Hippocampal formation (tissue), 2 donors: ENCODE measurements at regions not wholly inside any gene's neighbourhood (a gene's known extent, or its start where the extent isn't known, plus 50 kb on each side); places are given as distances from the start of the nearest gene placed in this dataset.
"Not testable (repeated sequence)": the region's sequence is repeated elsewhere in the genome, so short reads cannot be mapped to it uniquely, and the experiment has no call there.

Source experiments
- DNase-seq, 2 donors: peaks; one replicate each; lab custom pipeline; 2025; lab: John Stamatoyannopoulos, UW

DNA sequence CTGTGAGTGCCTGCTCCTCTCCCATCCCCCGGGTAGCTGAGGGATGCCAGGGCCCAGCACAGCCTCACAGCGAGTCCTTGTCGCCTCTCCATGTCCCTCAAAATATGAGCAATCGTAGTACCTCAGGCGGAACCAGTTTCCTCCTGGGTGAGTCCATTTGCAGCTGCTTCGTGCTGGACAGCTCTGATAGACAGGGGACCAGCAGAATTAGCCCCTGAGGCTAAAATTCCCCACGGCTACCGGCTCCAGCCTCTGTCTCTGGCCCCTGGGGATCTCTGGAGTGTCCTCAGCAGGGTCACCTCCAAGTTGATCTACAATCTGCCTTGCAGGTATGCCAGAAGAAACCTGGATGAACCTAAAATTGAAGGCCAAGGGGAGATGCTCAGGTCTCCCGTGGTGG is 115.8 kb upstream of the FBXL7 start:
- no peak for DNase-seq

DNA sequence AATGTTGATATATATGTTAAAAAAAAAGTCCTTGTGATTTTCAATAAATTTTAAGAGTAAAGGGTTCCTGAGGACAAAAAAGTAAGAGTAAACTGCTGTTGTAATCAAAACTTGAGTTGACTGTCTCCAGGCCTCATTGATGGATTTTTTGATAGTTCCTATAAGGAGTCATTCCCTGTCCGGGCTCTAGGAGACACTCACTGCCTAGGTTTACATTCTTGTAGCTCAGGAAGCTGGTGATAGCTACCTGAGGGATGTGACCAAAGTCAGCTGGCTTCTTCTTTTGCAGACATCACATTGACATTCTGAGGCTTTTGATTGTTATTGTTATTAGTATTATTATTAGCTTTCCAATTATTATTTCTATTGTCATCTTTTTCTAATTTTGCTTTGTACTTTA is 116.5 kb upstream of the FBXL7 start:
- DNase-seq: peak in 1 of 2 donors; percentile 6

DNA sequence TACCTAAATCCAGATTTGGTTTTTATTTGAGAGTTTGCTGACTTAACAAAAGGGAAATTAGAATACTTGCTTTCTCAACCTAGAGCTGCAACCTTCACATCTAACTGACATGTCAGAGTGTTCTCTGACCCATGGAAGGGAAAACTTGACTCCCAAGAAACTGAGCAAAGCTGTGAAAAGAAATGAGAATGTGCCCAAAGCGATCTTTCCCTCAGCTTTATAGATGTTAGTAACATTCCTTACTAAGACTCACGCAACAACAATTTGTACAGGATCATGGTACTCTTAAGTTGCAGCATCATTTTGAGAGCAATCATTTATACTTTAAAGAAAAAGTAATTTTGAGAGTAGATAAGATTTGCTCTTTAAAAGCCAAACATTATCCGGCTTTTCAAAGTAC is 117.0 kb upstream of the FBXL7 start:
- DNase-seq: no peak

DNA sequence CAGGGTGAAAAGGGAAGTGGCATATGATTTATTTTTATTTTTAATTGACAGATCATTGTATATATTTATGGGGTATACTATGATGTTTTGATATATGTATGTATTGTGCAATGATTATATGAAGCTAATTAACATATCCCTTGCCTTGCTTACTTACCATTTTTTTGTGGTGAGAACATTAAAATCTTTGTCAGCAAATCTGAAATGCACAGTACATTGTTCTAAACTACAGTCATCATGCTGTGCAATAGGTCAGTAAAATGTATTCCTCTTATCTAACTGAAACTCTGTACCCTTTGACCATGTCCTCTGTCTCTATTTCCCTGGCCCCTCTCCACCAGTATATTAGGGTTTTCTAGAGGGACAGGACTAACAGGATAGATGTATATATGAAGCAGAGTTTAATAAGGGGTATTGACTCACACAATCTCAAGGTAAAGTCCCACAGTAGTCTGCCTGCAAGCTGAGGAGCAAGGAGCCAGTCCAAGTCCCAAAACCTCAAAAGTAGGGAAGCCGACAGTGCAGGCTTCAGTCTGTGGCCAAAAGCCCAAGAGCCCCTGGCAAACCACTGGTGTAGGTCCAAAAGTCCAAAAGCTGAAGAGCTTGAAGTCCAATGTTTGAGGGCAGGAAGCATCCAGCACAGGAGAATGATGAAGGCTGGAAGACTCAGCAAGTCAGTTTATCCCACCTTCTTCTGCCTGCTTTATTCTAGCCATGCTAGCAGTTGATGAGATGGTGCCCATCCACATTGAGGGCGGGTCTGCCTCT is 122.2 kb upstream of the FBXL7 start:
- DNase-seq: no peak

DNA sequence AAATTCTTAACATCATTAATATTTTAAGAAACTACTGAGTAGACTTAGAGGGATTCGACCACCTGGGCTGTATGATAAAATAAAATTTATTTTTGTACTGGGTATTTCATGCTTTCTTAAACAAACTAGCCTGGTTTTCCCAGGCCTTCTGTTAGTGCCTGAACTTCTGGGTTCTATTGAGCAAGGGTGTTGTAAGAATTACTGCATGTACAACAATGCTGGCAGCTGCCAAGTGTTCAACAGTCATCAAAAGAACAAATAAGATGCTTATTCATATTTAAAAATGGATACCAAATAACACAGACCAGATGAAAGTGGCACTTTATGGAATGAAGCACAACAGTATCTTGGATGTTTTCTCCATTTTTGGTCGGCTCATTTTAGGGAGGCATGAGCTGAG is 123.2 kb upstream of the FBXL7 start:
- no peak for DNase-seq

DNA sequence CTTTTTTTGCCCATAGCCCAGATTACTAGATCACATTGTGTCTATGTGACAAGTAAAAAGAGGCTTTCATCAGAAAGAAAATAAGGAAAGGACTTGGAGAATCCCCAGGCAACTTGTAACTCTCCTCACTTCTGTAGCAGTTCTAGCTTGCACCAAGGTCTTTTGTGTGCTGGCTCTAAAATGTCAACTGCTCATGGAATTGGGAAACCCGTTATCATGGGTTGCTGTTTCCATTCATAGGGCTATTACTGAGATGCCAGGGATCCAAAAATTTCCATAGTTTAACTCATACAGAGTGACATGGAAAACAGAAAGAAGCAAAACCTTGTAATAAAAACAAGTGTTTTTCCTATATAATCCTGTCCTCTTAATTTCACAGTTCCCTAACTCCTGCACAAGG is 123.9 kb upstream of the FBXL7 start:
- DNase-seq: no peak

DNA sequence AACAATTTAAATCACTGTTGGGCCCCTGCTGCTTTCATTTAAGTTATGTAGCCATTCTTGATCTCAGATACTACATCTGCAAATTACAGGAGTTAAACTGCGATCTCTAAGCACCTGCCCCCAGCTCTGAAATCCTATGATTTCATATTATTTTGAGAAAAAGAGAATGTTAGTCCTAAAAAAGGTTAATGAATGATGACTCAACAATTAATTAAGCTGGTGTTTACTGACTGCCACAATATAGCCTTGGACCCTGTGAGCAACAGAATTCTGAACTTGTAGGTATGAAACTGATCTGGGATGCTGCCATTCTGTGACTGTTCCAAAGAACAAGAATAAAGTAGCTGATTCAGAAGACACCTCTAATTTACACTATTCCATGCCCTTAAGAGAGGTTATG is 124.4 kb upstream of the FBXL7 start:
- no peak for DNase-seq

DNA sequence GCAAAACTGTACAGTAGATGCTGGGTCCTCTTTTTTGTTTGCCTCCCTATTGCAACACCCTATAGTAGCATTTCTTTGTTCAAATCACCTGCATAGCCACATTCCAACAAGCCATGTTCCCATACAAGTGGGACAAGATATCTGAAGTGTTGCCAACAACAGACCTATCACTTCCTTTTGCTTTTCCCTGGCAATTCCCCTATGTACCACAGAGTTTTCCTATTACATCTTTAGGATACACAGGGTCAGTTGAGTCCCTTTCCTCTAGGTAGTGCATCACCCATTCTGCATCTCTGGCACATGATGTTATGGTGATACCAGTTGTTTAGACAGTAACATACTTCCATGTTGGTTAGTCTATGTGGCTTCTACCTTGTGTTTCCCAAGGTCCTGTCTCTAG is 125.1 kb upstream of the FBXL7 start:
- no peak for DNase-seq

DNA sequence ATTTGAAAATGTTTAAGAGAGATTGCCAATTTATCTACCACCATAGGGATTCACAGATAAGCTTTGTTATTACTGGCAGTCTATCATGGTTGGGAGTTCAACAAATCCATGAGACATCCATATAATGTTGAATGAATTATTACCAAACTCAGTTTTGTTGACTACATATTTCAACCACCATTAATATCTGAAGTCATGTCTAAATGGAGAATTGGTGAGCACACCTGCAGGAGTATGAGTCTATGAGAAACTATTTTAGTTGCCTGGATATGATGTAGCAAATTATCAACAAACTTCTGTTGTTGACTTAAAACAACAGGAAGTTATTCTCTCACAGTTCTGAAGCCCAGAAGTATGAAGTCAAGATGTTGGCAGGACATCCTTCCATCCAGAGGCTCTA is 126.8 kb upstream of the FBXL7 start:
- no peak for DNase-seq

DNA sequence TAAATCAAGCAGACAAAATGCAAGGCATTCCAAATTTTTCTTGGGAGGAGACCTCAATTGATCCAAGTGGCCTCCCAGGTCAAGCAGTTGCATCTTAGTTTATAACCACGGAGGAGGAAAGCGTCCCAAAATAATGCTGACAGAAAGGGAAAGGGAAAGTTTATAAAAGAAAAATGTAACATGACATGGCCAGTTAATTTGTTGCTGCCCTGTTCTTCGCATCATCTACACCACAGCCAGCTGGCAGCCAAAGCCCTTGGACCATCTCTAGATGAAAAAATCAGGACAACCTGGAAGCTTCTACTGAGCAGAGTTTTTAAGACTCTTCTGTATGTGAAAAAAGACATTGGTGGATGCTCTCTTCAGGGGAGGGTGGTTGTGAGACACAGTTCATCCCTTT is 128.8 kb upstream of the FBXL7 start:
- DNase-seq: no peak

DNA sequence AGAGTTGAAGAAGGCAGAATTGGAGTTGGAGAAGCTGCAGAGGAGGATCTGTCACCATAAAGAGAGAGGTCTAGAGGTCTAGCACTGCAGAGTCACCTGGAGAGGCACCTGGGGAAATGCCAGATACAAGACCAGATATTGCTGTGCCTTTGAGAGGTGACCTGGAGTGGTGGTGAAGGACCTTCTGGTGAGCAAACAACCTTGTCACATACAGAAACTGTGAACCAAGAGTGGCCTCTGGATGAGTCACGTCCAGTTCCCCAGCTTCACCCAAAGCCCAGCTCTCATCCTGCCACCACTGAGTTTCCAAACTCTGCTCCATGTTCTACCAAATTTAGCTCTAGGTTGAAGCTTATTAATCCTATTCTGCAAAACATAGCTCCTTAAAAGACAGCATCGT is 131.1 kb upstream of the FBXL7 start:
- DNase-seq: no peak

DNA sequence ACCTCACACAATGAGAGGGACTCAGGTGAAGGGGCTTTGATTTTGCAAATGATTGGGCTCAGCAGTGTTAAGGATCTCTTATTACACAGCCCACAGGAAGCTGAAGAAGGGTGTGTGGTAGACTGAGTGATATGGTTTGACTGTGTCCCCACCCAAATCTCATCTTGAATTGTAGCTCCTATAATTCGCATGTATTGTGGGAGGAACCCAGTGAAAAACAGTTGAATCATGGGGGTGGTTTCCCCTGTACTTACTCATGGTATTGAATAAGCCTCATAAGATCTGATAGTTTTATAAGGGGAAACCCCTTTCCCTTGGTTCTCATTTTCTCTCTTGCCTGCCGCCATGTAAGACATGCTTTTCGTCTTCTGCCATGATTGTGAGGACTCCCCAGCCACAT is 132.5 kb upstream of the FBXL7 start:
- DNase-seq: no peak

DNA sequence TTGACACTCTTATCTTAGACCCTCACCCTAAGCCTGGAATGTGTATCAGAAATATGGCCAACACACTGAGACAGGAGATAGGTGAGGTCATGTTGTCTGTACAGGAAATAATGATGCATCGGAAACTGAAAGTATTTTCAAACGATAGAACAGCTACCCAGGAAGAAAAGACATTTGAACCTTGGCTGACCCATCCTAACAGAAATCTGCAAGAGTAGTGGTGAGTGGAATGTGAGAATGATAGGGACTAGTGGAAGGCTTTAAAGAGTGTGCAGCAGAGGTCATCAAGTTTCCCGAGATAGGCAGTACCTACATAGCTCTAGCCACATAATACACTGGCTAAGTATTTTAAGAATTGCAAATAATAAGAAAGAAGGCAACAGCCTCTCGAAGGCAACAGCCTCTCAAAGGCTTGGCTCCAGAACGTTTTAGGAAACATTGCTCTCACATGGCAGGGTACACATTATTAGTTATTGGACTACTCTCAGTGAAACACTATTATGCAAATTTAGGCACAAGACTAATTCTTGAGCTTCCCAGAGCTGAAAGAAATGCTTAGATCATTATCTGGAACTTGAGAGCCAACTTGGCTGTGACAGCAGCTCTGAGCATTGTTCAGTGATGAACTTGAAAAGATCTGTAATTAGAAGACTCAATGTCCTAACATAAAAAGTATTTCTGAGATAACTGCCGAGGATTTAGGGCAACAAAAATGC is 133.1 kb upstream of the FBXL7 start:
- peak in 1 of 2 donors; percentile 45 for DNase-seq

DNA sequence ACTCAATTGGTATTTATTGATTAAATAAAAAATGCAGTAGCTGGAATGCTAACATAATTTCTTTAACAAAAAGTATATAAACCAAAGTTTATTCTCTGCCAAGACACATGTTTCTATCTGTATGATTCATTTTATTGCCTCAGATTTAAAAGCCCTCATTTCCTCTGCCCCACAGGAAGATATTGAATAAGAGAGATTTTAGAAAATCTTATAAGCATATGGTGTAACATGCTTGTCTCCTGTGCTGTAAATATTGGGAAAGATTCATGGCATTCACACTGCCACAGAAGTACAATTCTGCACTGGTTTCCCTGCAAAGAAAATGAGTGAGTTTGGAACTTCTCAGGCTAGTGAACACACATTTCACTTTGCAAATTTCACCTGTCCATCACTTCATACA is 134.9 kb upstream of the FBXL7 start:
- no peak for DNase-seq

DNA sequence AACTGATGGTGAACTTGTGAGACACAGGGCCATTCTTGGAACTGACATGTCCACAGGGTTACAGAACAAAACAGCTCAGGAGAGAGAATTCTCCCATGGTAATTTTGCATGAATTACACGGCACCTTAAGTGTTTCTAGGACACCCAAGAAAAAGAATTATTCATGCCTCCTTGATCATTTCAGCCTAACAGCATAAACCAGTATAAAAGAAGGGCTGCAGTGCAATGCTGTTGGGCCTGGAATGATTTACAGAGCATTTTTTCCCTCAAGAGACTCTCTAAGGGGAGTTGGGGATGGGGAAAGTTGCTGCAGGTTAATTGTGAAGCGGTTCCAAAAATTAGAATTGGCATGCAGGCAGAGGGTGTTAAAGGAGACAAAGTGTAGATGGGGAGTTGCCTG is 136.4 kb upstream of the FBXL7 start:
- no peak for DNase-seq

DNA sequence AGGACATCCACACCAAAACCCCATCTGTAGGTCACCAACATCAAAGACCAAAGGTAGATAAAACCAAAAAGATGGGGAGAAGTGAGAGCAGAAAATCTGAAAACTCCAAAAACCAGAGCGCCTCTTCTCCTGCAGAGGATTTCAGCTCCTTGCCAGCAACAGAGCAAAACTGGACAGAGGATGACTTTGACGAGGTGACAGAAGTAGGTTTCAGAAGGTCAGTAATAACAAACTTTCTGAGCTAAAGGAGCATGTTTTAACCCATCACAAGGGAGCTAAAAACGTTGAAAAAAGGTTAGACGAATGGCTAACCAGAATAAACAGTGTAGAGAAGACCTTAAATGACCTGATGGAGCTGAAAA is 142.9 kb upstream of the FBXL7 start:
- not testable (repeated sequence) for DNase-seq

DNA sequence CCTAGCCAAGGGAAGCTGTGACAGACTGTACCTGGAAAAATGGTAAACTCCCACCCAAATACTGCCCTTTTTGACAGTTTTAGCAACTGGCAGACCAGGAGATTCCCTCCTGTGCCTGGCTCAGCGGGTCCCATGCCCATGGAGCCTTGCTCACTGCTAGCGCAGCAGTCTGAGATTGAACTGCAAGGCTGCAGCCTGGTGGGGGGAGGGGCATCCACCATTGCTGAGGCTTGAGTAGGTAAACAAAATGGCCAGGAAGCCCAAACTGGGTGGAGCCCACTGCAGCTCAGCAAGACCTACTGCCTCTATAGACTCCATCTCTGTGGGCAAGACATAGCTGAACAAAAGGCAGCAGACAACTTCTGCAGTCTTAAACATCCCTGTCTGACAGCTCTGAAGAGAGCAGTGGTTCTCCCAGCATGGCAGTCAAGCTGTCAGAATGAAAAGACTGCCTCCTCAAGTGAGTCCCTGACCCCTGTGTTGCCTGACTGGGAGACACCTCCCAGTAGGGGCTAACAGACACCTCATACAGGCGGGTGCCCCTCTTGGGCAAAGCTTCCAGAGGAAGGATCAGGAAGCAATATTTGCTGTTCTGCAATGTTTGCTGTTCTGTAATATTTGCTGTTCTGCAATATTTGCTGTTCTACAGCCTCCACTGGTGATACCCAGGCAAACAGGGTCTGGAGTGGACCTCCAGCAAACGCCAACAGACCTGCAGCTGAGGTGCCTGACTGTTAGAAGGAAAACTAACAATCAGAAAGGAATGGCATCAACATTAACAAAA is 143.5 kb upstream of the FBXL7 start:
- not testable (repeated sequence) for DNase-seq

DNA sequence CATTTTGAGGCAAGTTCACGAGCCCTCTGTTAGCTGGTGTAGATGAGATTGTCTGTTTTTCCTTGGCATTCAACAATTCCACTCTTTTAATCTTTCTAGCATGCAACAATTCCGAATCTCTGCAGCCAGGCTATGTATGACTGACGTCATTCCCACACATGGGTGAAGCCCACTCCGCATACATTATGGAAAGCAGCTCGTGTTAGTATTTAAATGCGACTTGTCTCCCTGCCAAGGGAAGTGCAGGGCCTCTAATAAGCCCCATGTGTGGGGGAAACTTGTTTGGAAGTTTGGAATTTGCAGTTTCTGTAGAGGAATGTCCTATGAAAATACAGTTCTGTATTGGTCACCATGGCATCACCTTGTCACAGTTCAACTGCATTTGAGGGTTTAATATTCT is 146.0 kb upstream of the FBXL7 start:
- no peak for DNase-seq

DNA sequence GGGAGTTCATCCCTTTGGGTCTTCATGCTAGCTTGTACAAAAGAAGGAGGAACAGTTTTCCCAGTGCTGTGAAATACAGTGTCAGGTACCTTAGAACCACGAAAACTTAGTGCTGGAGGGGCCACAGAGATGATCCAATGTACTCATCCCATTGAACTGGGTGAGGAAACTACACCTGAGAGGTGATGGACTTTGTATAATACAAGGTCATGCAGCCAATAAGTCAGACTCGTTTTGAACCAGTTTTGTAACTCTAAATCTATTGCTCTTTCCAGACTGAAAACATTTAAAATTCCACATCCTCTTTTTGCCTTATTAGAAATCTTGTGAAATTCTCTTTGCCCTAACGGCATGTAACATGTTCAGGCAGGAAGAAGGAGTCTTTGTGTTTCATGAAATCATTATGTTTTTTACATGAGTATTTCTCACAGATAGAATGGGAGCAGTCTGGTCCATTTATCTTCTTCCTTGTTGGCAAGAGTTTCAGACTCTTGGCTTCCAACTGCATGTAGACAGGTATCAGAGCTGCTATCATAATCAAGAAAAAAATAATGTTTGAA is 146.8 kb upstream of the FBXL7 start:
- no peak for DNase-seq

DNA sequence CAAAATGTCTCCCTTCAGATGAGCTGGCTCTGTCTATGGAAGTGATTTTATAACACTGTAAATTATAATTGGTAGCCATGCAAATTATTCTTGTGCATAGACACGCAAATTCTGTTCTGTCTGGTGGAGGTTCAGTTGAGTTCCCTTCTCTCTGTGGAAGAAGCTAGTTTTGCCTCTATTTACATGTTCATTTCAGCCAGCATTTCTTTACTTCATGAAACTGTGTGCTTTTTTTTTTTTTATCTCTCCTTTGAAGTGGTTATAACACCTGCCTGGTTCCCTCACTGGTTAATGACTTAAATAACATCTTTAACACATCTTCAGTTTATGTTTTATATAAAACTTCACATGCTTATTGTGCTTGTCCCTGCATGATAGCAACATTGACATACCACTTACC is 149.4 kb upstream of the FBXL7 start:
- no peak for DNase-seq

DNA sequence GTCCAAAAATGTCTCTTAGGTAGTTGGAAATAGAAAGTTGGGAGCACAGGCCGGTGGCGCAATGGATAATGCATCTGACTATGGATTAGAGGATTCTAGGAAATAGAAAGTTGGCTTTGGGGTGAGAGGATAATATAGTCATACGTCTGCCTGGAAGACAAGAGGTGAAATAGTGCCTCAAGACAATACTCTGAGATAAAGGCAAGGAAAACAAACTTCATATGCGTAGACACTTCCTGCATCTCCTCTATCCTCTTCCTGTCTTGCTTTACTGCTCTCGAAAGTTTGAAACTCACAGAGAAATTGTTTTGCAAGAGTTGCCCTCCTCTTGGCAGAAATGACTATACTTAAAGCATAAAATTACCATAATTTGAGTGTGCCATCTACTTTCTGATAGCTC is 153.2 kb upstream of the FBXL7 start:
- DNase-seq: no peak

DNA sequence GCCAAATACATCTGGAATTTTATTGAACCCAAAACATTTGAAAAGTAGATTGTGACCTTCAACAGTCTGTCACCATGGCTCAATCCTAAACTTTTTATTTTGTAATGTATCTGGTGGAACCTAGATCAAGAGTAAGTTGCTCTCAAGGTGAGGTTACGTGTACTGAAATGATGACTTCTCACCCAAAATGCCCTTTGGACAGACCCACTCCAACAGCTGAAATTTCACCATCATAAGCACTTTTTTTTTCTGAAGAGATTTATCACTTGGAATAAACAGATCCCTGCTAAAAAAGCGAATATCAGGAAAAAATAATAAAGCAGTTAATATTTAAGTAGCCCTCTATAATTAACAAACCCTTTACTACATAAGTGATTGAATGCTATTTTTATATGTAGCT is 155.0 kb upstream of the FBXL7 start:
- no peak for DNase-seq

DNA sequence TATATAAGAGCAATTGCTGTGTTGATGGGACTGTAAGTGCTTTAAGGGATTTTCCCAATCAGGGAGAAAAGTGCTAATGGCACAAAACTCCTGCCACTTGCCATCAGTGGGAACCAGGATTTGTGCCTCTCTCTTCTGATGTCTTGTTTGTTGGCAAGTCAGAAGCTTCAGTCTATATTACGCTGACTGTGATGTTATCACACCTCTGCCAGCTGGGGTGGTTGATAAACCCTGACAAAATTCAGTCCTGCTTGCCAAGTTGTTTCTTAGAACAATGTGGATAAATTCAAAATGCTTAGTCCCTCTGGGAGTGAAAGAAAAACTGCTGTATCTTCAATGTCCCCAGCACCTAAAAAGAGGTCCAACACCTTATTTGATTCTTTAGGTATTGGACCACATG is 161.4 kb upstream of the FBXL7 start:
- DNase-seq: no peak
